HCT116 (cell line): ENCODE measurements at regions not wholly inside any gene's neighbourhood (a gene's known extent, or its start where the extent isn't known, plus 50 kb on each side); places are given as distances from the start of the nearest gene placed in this dataset.

ENCODE experiments used
- ATAC-seq: fragments of 200-7000 bp; cut with Tn5 transposase; 2 replicates; pipeline ENCODE4 v1.9.1; 2020; ENCODE audit warnings: mild to moderate bottlenecking, moderate library complexity
- BruUV-seq: library from RNA; stranded (reverse); fragments of 400-500 nt; replicated peaks from 2 replicates; lab custom pipeline; 2021; lab: Mats Ljungman, UMichigan
- CTCF ChIA-PET: fragments of 300-600 bp; sonication (Branson Sonifier 250); formaldehyde crosslinking; loops from one replicate; lab custom pipeline; 2021; ENCODE audit warnings: antibody characterized with exemption; lab: Charles Lee
- POLR2A ChIA-PET: fragments of 300-600, 350-600 bp; sonication (Branson Sonifier 250); formaldehyde crosslinking; loops from one replicate; lab custom pipeline; 2021; ENCODE audit warnings: antibody characterized with exemption; lab: Charles Lee
- RAD21 ChIA-PET, 2 experiments: fragments of 300-600 bp; sonication (Branson Sonifier 250); formaldehyde crosslinking; loops; one replicate each; lab custom pipeline; 2023; ENCODE audit warnings: low total read pairs in 2 of 2; ENCODE audit not compliant: uncharacterized antibody in 2 of 2, unreplicated experiment in 2 of 2, low non-redundant PET in 1 of 2; lab: Charles Lee
- DNase-seq: peaks from one replicate; pipeline ENCODE4 v3.0.0-alpha.2; 2010; ENCODE audit warnings: low read depth, low spot score
- H2AFZ ChIP-seq: fragments of 200-600 bp; shearing (Covaris generic), sonication (generic); 2 replicates; pipeline ENCODE4 v1.6.1; 2017; ENCODE audit warnings: low read depth, mixed run types, mixed read lengths, antibody characterized with exemption, low read length; ENCODE audit not compliant: poor library complexity, severe bottlenecking
- H3K27ac ChIP-seq: 2 replicates; pipeline ENCODE4 v1.5.1; 2012; ENCODE audit warnings: low read depth, low read length
- H3K27me3 ChIP-seq: fragments of 200-600 bp; sonication (generic); 2 replicates; pipeline ENCODE4 v1.6.1; 2016; ENCODE audit warnings: mixed run types, low read length, mixed read lengths; ENCODE audit not compliant: insufficient read depth
- H3K36me3 ChIP-seq, 2 experiments: fragments of 200-500 bp in 1 of 2; fragments of 200-600 bp in 1 of 2; sonication (Bioruptor generic) in 1 of 2; sonication (generic) in 1 of 2; 2 replicates each; pipeline versions ENCODE4 v1.5.1 to v1.6.1; 2014 to 2016; ENCODE audit warnings: low read length in 2 of 2, inconsistent platforms in 1 of 2, mixed read lengths in 1 of 2, mixed run types in 1 of 2; ENCODE audit not compliant: insufficient read depth in 2 of 2, control insufficient read depth in 1 of 2
- H3K4me1 ChIP-seq, 2 experiments: fragments of 200-600 bp in 1 of 2; sonication (generic) in 1 of 2; 2 replicates each; pipeline versions ENCODE4 v1.5.1 to v1.6.1; 2012 to 2017; ENCODE audit warnings: low read length in 2 of 2, inconsistent platforms in 1 of 2, mild to moderate bottlenecking in 1 of 2, mixed read lengths in 1 of 2, mixed run types in 1 of 2, moderate library complexity in 1 of 2; ENCODE audit not compliant: insufficient read depth in 2 of 2, control insufficient read depth in 1 of 2
- H3K4me2 ChIP-seq: fragments of 200-600 bp; sonication (generic); 2 replicates; pipeline ENCODE4 v1.6.1; 2017; ENCODE audit warnings: mixed run types, low read length, mixed read lengths
- H3K4me3 ChIP-seq, 2 experiments: fragments of 200-600 bp in 1 of 2; sonication (generic) in 1 of 2; replicated peaks in 1 of 2; 2 replicates each; pipeline ENCODE4 v1.5.1; 2011 to 2016; ENCODE audit warnings: low read length in 2 of 2, control low read depth in 1 of 2, low read depth in 1 of 2, mild to moderate bottlenecking in 1 of 2, mixed read lengths in 1 of 2, mixed run types in 1 of 2
- H3K79me2 ChIP-seq: fragments of 200-600 bp; sonication (generic); 2 replicates; pipeline ENCODE4 v1.6.1; 2017; ENCODE audit warnings: mild to moderate bottlenecking, mixed run types, low read length, moderate library complexity, mixed read lengths; ENCODE audit not compliant: insufficient read depth
- H3K9ac ChIP-seq: fragments of 200-600 bp; sonication (generic); 2 replicates; pipeline ENCODE4 v1.6.1; 2016; ENCODE audit warnings: low read length, mixed read lengths
- H3K9me2 ChIP-seq: fragments of 200-600 bp; sonication (generic), shearing (Covaris generic); 2 replicates; pipeline ENCODE4 v1.6.1; 2017; ENCODE audit warnings: mixed run types, mild to moderate bottlenecking, moderate library complexity; ENCODE audit not compliant: insufficient read depth
- H3K9me3 ChIP-seq, 2 experiments: fragments of 200-500 bp in 1 of 2; fragments of 200-600 bp in 1 of 2; sonication (Bioruptor generic) in 1 of 2; sonication (generic) in 1 of 2; 2 replicates each; pipeline ENCODE4 v1.6.1; 2014 to 2017; ENCODE audit warnings: low read length in 2 of 2, mixed read lengths in 2 of 2, inconsistent platforms in 1 of 2, low read depth in 1 of 2, mild to moderate bottlenecking in 1 of 2, mixed run types in 1 of 2, moderate library complexity in 1 of 2; ENCODE audit not compliant: control insufficient read depth in 1 of 2, insufficient read depth in 1 of 2
- H4K20me1 ChIP-seq: fragments of 200-600 bp; sonication (generic), shearing (Covaris generic); 2 replicates; pipeline ENCODE4 v1.6.1; 2017; ENCODE audit warnings: mixed run types, mild to moderate bottlenecking, moderate library complexity; ENCODE audit not compliant: insufficient read depth
- CTCF ChIP-seq, 3 experiments: fragments of 200-600 bp in 1 of 3; sonication (generic) in 1 of 3; IDR thresholded peaks in 2 of 3; conservative IDR thresholded peaks in 1 of 3; 2 replicates each; pipeline ENCODE4 v1.5.1; 2012 to 2017; ENCODE audit warnings: low read depth in 2 of 3, low read length in 2 of 3, antibody characterized with exemption in 1 of 3, borderline replicate concordance in 1 of 3, control low read depth in 1 of 3, mild to moderate bottlenecking in 1 of 3, mixed read lengths in 1 of 3, mixed run types in 1 of 3, moderate library complexity in 1 of 3; ENCODE audit not compliant: insufficient read depth in 1 of 3
- EGR1 ChIP-seq: IDR thresholded peaks from 2 replicates; pipeline ENCODE4 v1.6.1; 2012; ENCODE audit warnings: low read depth
- ELF1 ChIP-seq: IDR thresholded peaks from 2 replicates; pipeline ENCODE4 v1.6.1; 2012; ENCODE audit warnings: low read depth, borderline replicate concordance
- EZH2 ChIP-seq: fragments of 200-600 bp; sonication (generic); IDR thresholded peaks from 2 replicates; pipeline ENCODE4 v1.6.1; 2017; ENCODE audit warnings: antibody characterized with exemption, mixed run types
- FOSL1 ChIP-seq: IDR thresholded peaks from 2 replicates; pipeline ENCODE4 v1.6.1; 2012; ENCODE audit warnings: low read depth
- POLR2A ChIP-seq: IDR thresholded peaks from 2 replicates; pipeline ENCODE4 v1.7.0; 2011; ENCODE audit warnings: borderline replicate concordance; ENCODE audit not compliant: insufficient read depth, insufficient read length; ENCODE audit errors: extremely low read depth
- POLR2AphosphoS5 ChIP-seq: IDR thresholded peaks from 2 replicates; pipeline ENCODE4 v1.6.1; 2011; ENCODE audit warnings: mild to moderate bottlenecking, low read depth, low read length, moderate library complexity
- RAD21 ChIP-seq: IDR thresholded peaks from 2 replicates; pipeline ENCODE4 v1.6.1; 2012; ENCODE audit warnings: low read depth, mild to moderate bottlenecking
- SIN3A ChIP-seq: IDR thresholded peaks from 2 replicates; pipeline ENCODE4 v1.6.1; 2012; ENCODE audit warnings: low read depth
- SRF ChIP-seq: IDR thresholded peaks from 2 replicates; pipeline ENCODE4 v1.6.1; 2012; ENCODE audit warnings: low read depth
- intact Hi-C: fragments of 100-400 bp; cut with micrococcal nuclease; formaldehyde crosslinking; loops from 2 replicates; pipeline ENCODE4 v1.10.0; 2022
- TF ChIP-seq, protein P1 (sequence below): IDR thresholded peaks from 2 replicates; pipeline ENCODE4 v1.6.1; 2012

- 0 out of 2 replicates have a peak, but pooled peaks cover 3% of the 10 kb centered on the region for H3K27me3 ChIP-seq
- no peak overlapping the region for H3K9ac ChIP-seq
- H3K9me3 ChIP-seq: no peaks in the 10 kb centered on the region
- H3K4me3 ChIP-seq: no peak overlapping the region
- CTCF ChIA-PET: no interaction called here
- intact Hi-C loops: no loop called here
- no peak for TF ChIP-seq FOSL1
- no peak for TF ChIP-seq POLR2AphosphoS5
- no peak for TF ChIP-seq SRF
- TF ChIP-seq, protein P1, sequence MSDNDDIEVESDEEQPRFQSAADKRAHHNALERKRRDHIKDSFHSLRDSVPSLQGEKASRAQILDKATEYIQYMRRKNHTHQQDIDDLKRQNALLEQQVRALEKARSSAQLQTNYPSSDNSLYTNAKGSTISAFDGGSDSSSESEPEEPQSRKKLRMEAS: no peak
- TF ChIP-seq ELF1: no peak
- TF ChIP-seq RAD21: no peak
- TF ChIP-seq SIN3A: no peak
- TF ChIP-seq POLR2A: no peak
- no peak for TF ChIP-seq CTCF (IDR thresholded peaks at IDR 0.05 in 2 of 3, conservative IDR thresholded peaks at IDR 0.05 in 1 of 3; ENCODE audit: borderline replicate concordance in 1 of 3, insufficient read depth in 1 of 3, low read depth in 2 of 3, low read length in 2 of 3)
- no peak for TF ChIP-seq EGR1
- TF ChIP-seq EZH2: no peak
- H4K20me1 ChIP-seq: no peaks in the 10 kb centered on the region
- no peaks in the 10 kb centered on the region for H3K79me2 ChIP-seq
- no peak for DNase-seq
- BruUV-seq: no TSS peak
- POLR2A ChIA-PET: no interaction called here
- H3K4me2 ChIP-seq: no peak overlapping the region
- no peaks in the 10 kb centered on the region for H3K36me3 ChIP-seq
- no peak for ATAC-seq
- H3K27ac ChIP-seq: no peak overlapping the region
- H3K9me2 ChIP-seq: no peaks in the 10 kb centered on the region
- RAD21 ChIA-PET: no interaction called here
- H3K4me1 ChIP-seq: no peaks in the 10 kb centered on the region
- H2AFZ ChIP-seq: no peak overlapping the region
Measured at GRCh38 chr15:31243895-31244294, 82.7 kb upstream of the KLF13 start.
